Coronary artery (tissue), 2 donors: ENCODE measurements at regions not wholly inside any gene's neighbourhood (a gene's known extent, or its start where the extent isn't known, plus 50 kb on each side); places are given as distances from the start of the nearest gene placed in this dataset.

Experiments used
- DNase-seq: peaks from one replicate; pipeline ENCODE4 v3.0.0-alpha.2; 2017; ENCODE audit warnings: low spot score
- H3K27ac ChIP-seq, 2 donors: fragments of 200-600 bp; sonication (generic); one replicate each; pipeline ENCODE4 v1.5.1; 2016 to 2019
- H3K4me3 ChIP-seq: fragments of 200-600 bp; sonication (generic); 2 replicates; pipeline ENCODE4 v1.5.1; 2016; ENCODE audit warnings: mild to moderate bottlenecking, moderate library complexity
- TF ChIP-seq, protein P1 (sequence below): fragments of 200-600 bp; sonication (generic); IDR thresholded peaks from one replicate; pipeline ENCODE4 v1.5.1; 2019; ENCODE audit warnings: antibody characterized with exemption

DNA sequence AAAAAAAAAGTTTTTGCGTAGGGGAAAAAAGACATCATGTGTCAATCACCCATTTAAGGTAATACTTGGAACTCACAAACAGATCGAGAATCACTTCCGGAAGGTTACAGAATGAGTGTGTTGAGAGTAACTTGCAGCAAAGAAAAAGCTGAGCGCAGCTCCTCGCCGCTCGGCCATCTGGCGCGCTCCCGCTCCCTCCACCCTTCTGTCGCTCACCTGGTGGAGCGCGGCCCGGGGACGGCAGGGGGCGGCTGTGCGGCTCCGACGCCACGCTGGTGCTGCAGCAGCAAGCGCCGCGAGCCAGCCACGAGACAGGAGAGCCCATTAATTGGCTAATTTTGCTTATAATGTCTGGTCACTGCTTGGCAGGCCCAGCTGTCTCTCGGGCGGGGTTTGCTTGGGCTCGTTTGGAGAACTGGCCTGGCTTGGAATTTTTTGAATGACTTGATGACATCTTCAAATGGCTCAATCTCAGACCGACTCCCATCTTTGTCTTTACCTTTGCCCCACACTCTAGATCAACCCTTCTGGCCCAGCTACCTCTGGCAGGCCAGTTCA, 601.8 kb downstream of the CCDC171 start:
- no peak for DNase-seq
- H3K4me3 ChIP-seq, result peak overlapping the region; percentile 59
- H3K27ac ChIP-seq, result no peak overlapping the region
- TF ChIP-seq, protein P1, sequence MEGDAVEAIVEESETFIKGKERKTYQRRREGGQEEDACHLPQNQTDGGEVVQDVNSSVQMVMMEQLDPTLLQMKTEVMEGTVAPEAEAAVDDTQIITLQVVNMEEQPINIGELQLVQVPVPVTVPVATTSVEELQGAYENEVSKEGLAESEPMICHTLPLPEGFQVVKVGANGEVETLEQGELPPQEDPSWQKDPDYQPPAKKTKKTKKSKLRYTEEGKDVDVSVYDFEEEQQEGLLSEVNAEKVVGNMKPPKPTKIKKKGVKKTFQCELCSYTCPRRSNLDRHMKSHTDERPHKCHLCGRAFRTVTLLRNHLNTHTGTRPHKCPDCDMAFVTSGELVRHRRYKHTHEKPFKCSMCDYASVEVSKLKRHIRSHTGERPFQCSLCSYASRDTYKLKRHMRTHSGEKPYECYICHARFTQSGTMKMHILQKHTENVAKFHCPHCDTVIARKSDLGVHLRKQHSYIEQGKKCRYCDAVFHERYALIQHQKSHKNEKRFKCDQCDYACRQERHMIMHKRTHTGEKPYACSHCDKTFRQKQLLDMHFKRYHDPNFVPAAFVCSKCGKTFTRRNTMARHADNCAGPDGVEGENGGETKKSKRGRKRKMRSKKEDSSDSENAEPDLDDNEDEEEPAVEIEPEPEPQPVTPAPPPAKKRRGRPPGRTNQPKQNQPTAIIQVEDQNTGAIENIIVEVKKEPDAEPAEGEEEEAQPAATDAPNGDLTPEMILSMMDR, result no peak

DNA sequence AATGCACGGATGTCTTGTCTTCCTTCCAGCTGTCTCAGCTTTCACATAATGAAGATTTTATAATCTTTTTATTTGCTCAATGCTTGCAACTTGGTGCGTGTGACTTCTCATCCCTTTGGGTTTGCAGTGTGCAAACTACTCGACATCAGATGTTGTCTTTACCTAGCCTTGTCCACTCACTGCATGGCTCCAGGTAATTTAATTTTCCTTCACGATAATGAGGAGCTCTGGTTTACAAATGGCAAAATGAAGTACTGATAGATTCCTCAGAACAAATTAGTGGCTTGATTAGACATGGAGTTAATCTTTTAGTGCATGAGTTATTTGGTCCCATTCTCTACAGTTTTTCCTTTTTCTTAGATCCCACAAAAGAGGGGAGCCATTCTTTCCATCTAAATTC, 603.0 kb downstream of the CCDC171 start:
- H3K27ac ChIP-seq, result no peak overlapping the region
- DNase-seq, result no peak
- TF ChIP-seq, protein P1, result no peak
- no peak overlapping the region for H3K4me3 ChIP-seq

DNA sequence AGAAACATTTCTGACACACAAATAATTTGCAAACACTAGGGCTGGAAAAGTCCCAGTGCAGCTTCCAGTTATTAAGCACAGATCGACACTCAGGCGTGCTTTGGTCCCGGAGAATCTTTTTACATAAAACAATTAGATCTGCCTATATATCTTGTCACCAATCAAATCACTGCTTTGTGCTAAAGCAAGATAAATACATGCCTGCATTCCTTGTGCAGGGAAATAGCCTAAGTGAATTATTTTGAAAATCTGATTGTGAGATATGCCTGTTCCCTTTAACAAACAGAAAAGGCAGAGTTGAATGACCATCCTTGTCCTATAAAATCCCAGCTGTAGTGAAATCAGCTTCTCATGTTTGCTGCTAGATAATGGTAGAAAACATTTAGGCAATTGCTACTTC, 604.4 kb downstream of the CCDC171 start:
- Histone ChIP-seq H3K27ac (no peak overlapping the region), H3K4me3 (no peak overlapping the region)
- DNase-seq, result no peak
- TF ChIP-seq, protein P1, result no peak

DNA sequence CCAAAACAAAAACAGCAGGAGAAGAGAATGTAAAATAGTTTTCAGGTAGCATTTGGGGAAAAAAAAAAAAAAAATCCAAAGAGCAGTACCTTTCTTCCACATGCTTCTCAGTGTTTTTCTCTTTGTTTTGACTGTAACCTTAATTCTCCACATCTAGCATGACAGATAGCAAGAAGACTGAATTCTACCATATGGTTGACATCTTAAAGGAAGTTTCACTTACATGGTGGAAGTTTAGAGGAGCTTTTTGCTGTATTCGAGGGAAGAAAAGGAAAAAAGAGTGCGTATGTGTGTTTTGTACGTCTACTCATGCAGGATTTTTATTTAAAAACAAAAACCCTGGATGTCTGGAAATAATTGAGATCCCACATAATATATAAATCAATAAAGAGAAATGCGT, 604.8 kb downstream of the CCDC171 start:
- no peak for DNase-seq
- TF ChIP-seq, protein P1, result no peak
- Histone ChIP-seq H3K27ac (no peak overlapping the region), H3K4me3 (no peak overlapping the region)

DNA sequence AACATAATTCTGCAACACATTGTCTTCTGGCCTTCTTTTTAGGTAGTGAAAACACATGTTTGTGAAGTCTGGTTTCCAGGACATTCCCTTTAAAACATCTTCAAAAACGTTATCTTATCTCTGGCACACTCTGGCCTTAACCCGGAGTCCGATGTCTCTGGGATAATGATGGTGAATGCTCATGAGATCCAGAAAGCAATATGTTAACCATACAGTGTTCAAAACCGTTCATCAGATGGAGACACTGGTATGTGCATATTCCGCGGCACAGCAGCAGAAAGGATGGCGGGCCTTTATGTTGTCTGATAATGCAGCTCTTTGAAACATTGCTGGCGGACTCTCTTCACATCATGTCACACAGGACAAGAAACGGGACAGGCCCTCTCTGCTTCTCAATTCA, 605.2 kb downstream of the CCDC171 start:
- H3K4me3 ChIP-seq, result no peak overlapping the region
- TF ChIP-seq, protein P1, result no peak
- no peak overlapping the region for H3K27ac ChIP-seq
- no peak for DNase-seq

DNA sequence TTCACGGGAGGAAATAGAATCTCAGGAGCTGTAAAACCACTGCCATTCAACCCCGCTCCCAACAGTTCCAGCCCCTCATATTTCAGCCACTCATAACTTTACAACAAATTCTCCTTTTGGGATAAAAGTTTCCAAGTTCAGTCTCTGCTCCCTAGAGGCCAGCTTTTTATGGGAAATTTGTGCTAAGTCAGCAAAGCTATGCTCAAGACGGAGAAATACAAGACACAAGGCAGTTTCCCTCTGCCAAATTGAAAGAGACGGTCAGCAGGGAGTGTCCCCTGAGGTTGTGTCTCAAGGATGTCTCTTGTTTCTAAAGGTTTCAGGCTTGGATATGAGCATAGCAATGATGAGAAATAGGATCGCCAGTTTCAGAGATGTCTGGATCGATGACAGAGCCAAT, 608.6 kb downstream of the CCDC171 start:
- TF ChIP-seq, protein P1, result no peak
- H3K27ac ChIP-seq, result no peak overlapping the region
- DNase-seq, result no peak

DNA sequence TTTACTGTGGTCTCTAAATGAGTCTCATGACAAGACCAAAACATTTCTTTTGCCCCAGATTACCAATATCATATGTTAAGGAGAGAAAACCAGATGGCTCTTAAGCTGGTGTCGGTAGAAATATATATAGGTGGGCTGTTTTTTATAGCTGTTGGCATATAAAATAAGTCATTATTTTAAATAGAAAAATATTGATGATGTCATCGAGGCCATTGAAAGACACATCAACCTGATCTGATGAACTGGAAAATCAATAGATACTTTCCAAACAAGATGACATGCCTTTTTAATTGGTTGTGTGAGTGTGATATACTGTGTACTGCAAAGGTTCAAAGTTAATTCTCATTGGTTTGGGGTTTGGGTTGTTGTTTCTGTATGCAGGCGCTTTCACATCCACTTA, 617.3 kb downstream of the CCDC171 start:
- no peak for DNase-seq
- TF ChIP-seq, protein P1, result no peak
- no peak overlapping the region for H3K27ac ChIP-seq
- no peak overlapping the region for H3K4me3 ChIP-seq

More for the DNA sequence above, 608.6 kb downstream of the CCDC171 start:
- no peak overlapping the region for H3K4me3 ChIP-seq
